ENCODE measurements at regions not wholly inside any gene's neighbourhood (a gene's known extent, or its start where the extent isn't known, plus 50 kb on each side); places are given as distances from the start of the nearest gene placed in this dataset.

- intact Hi-C loops (cut with DNase I): no loop called here
These were observed 414.5 kb downstream of the REEP3 start for GRCh38 chr10:63935705-63936104.

DNA sequence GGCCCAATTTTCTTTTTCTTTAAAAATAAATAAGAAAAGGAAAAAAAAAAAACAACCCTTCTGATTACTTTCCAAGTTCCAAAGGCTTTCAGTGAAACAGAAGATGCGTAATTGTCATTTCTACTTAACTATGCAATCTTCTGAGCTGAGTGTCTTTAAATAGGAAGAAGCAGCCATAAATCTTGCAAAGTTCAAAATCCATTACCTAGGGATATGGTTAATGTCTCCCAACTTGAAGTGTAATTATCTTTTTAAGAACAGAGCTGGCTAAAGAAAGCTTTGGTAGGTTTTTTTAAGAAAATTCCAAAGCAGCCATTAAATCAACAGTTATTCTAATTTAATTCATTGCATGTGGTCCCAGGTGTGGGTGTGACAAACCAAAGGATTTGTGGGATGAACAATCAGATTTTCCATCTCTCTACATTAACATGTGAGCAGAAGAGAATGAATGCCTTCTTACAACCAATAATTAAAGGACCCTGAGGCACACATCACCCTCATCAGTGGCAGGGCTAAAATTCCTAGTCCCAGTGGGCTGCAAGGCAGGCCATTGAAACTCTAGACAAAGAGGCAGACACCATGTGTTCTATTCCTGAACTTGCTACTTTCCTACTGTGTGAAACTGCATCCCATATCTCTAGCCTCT is 419.2 kb downstream of the REEP3 start:
- Histone ChIP-seq H3K27me3 (no peaks in the 10 kb centered on the region), H3K27ac (no peak overlapping the region), H3K4me1 (no peaks in the 10 kb centered on the region), H3K4me3 (no peak overlapping the region), H3K36me3 (no peaks in the 10 kb centered on the region), H3K9me3 (no peaks in the 10 kb centered on the region)
- TF ChIP-seq POLR2A (IDR thresholded peaks at IDR 0.05): no peak
- TF ChIP-seq CTCF (IDR thresholded peaks at IDR 0.05): no peak
- DNase-seq: no peak
- 83 to 85% methylated on average over 1 of the region's 1 CpG for WGBS, 2 donors
- intact Hi-C loops (cut with DNase I): no loop called here

More at GRCh38 chr10:63935705-63936104, 414.5 kb downstream of the REEP3 start:
- WGBS, 2 donors: 38 to 41% methylated on average over 2 of the region's 2 CpGs
- no peaks in the 10 kb centered on the region for H3K9me3 ChIP-seq
- H3K36me3 ChIP-seq: no peaks in the 10 kb centered on the region
- no peaks in the 10 kb centered on the region for H3K27me3 ChIP-seq
- H3K27ac ChIP-seq: no peak overlapping the region
- H3K4me3 ChIP-seq: no peak overlapping the region
- no peaks in the 10 kb centered on the region for H3K4me1 ChIP-seq
- DNase-seq: no peak
- TF ChIP-seq CTCF (IDR thresholded peaks at IDR 0.05): no peak
- no peak for TF ChIP-seq POLR2A (IDR thresholded peaks at IDR 0.05)

DNA sequence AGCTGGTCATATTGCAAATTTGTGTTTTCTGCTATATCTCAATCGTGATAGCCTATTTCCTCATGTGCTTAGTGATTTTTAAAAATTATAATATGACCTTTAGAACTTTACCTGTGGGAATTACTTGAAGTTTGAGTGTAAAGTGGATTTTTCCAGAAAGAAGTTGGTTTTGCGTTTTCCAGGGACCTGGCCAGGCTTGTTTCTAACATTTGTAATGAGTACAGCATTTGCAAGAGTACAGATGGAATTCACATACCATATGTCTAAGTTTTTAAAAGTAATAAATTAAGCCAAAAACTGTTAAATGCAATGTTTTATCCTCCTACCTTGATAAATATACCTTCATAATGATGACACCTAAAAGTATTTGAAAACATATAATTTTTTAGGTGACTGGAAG is 443.2 kb downstream of the REEP3 start:
- no peaks in the 10 kb centered on the region for H3K36me3 ChIP-seq
- WGBS, 2 donors: 61 to 63% methylated on average over 2 of the region's 2 CpGs
- H3K4me3 ChIP-seq: no peak overlapping the region
- H3K4me1 ChIP-seq: no peaks in the 10 kb centered on the region
- DNase-seq: no peak
- no peaks in the 10 kb centered on the region for H3K9me3 ChIP-seq
- H3K27ac ChIP-seq: no peak overlapping the region
- TF ChIP-seq CTCF (IDR thresholded peaks at IDR 0.05): no peak
- no peak for TF ChIP-seq POLR2A (IDR thresholded peaks at IDR 0.05)
- no peaks in the 10 kb centered on the region for H3K27me3 ChIP-seq
- intact Hi-C loops (cut with DNase I): no loop called here

- 21 to 28% methylated on average over 4 of the region's 4 CpGs for WGBS, 2 donors
- Histone ChIP-seq H3K4me3 (no peak overlapping the region), H3K27ac (no peak overlapping the region), H3K4me1 (no peaks in the 10 kb centered on the region), H3K9me3 (no peaks in the 10 kb centered on the region), H3K27me3 (no peaks in the 10 kb centered on the region), H3K36me3 (no peaks in the 10 kb centered on the region)
- DNase-seq: no peak
- intact Hi-C loops (cut with DNase I): no loop called here
- TF ChIP-seq POLR2A (IDR thresholded peaks at IDR 0.05) (no peak), CTCF (IDR thresholded peaks at IDR 0.05) (no peak)
These were observed 444.6 kb downstream of the REEP3 start for GRCh38 chr10:63965846-63966245.

DNA sequence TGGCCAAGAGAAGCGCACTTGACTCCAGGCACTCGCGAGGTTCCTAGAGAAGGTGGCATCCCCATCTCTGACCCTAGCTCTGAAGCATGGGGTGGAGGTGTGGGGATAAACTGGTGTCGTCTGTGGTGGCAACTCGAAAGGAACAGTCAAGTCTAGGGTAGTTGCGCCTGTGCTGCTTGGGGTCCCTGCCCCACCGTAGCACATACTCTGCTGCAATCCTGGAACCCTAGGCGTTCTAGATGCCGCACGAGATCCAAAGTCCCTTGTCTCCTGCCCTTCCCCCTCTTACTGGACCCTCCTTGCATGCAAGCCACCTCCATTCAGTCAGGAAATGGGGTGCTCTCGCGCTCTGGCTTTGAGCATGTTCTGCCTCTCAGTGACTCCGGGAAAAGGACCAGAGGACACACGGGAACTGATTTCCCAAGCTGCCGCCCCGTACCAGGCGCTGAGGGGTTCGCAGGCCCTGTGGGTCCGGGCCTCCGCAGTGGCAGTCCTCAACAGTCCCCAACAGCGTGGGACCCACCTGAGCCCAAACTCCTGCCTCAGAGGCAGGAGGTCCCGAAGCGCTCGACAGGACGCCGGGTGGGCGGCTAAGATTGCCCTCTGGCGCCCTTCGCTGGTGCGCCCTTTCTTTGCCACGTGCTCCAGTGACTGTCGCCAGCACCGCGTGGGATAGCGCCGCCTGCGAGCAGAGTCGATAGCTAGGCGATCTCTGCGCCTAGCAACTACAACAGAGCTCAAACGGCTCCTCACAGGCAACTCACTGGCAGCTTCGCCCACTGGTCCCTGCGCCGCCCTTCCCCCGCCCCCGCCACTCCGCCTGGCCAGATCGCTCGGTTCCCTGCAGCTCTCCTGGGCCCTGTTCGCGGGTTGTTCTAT is 452.0 kb downstream of the REEP3 start:
- TF ChIP-seq CTCF (IDR thresholded peaks at IDR 0.05) (no peak), POLR2A (IDR thresholded peaks at IDR 0.05) (no peak)
- WGBS, 2 donors: 91 to 92% methylated on average over 24 to 26 of the region's 51 CpGs
- no peaks in the 10 kb centered on the region for H3K36me3 ChIP-seq

More for the DNA sequence above, 452.0 kb downstream of the REEP3 start:
- H3K27me3 ChIP-seq: no peaks in the 10 kb centered on the region
- no peak overlapping the region for H3K4me3 ChIP-seq
- intact Hi-C loops (cut with DNase I): no loop called here
- no peak for DNase-seq
- H3K27ac ChIP-seq: no peak overlapping the region
- H3K4me1 ChIP-seq: no peaks in the 10 kb centered on the region
- no peaks in the 10 kb centered on the region for H3K9me3 ChIP-seq

Data from esophagus squamous epithelium (tissue), 5 donors.